Astrocyte (in vitro differentiated cells and primary cell): ENCODE measurements at regions not wholly inside any gene's neighbourhood (a gene's known extent, or its start where the extent isn't known, plus 50 kb on each side); places are given as distances from the start of the nearest gene placed in this dataset.

Experiments
- EZH2 ChIP-seq: IDR thresholded peaks from 2 replicates; pipeline ENCODE4 v1.6.1; 2012; ENCODE audit warnings: mild to moderate bottlenecking, low read length, inconsistent platforms; ENCODE audit not compliant: insufficient read depth
- TF ChIP-seq, protein P1 (sequence below): IDR thresholded peaks from 2 replicates; pipeline ENCODE4 v1.5.1; 2011; ENCODE audit warnings: low read depth, mild to moderate bottlenecking, inconsistent platforms, low read length, moderate library complexity; ENCODE audit not compliant: insufficient read depth

DNA sequence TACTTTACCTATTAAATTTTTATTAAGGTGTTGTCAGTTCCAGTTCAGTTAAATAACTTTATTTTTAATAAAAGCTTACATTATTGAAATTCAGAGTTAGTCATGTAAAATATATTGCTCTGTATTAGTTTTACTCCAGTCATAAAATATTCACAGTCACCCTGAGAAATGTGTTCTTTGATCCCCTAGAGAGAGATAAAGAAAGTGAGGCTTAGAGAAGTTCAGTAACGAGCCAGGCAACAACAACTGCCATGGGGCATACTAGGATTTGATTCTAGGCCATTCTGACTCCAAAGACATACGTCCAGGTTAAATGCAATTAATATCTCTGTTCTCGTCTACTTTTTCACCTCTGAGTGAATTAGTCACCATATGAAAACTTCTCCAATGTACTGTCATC is 761.9 kb upstream of the CXADR start:
- TF ChIP-seq, protein P1, sequence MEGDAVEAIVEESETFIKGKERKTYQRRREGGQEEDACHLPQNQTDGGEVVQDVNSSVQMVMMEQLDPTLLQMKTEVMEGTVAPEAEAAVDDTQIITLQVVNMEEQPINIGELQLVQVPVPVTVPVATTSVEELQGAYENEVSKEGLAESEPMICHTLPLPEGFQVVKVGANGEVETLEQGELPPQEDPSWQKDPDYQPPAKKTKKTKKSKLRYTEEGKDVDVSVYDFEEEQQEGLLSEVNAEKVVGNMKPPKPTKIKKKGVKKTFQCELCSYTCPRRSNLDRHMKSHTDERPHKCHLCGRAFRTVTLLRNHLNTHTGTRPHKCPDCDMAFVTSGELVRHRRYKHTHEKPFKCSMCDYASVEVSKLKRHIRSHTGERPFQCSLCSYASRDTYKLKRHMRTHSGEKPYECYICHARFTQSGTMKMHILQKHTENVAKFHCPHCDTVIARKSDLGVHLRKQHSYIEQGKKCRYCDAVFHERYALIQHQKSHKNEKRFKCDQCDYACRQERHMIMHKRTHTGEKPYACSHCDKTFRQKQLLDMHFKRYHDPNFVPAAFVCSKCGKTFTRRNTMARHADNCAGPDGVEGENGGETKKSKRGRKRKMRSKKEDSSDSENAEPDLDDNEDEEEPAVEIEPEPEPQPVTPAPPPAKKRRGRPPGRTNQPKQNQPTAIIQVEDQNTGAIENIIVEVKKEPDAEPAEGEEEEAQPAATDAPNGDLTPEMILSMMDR, result no peak
- TF ChIP-seq EZH2, result no peak
